GM19193 (cell line): ENCODE measurements at regions not wholly inside any gene's neighbourhood (a gene's known extent, or its start where the extent isn't known, plus 50 kb on each side); places are given as distances from the start of the nearest gene placed in this dataset.

Experiments
- POLR2A ChIP-seq: IDR thresholded peaks from 4 replicates; pipeline ENCODE4 v1.6.1; 2011; ENCODE audit not compliant: insufficient read depth, insufficient read length; ENCODE audit errors: extremely low read depth

DNA sequence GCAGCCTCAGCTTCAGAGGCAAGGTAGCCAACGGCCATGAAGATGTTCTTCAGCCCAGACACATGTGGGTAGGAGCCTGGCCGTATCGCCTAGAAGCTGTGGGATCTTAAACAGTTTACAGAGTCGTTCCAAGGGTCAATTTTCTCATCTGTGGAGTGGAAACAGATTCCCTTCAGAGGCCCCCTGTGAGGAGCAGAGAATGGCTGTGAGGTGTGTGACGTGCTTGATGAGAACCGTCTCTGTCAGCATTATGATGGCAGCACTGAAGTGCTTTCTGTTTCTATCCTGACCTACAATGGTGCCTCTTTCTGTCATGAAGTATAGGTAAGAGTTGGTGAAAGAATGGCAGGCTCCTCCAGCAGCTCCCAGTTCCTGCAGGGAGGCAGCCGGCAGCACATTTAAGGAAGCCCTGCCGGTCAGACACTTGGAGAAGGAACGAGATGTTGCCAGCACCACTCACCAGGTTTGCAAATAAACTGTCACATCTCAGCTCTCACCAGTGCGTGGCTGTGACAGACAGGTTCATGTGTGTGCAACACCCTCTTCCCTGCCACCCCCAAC, 277.3 kb downstream of the FOXO1 start:
- no peak for TF ChIP-seq POLR2A

DNA sequence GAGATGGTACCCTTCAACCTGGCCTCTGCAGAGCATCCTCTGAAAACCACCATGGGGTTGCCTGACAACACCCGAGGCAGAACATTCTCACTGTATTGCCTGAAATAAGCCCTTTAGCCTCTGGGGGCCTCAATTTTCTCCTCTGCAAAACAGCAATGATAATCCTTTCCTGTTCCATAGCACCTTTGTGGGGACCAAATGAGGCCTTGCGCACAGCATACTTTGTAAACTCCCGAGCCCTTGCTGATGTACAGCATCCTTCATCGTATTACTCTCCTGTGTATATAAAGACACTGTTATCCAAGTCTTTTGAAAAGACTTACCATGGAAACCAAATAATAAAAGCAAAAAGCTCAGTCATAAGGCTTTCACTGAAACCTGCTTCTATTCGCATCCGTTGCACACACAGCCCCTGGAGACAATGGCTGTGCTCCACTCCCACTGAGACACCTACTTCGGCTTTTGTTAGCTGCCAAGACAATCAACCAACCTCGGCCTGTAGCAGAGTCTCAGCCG, 276.0 kb downstream of the FOXO1 start:
- TF ChIP-seq POLR2A, result no peak

DNA sequence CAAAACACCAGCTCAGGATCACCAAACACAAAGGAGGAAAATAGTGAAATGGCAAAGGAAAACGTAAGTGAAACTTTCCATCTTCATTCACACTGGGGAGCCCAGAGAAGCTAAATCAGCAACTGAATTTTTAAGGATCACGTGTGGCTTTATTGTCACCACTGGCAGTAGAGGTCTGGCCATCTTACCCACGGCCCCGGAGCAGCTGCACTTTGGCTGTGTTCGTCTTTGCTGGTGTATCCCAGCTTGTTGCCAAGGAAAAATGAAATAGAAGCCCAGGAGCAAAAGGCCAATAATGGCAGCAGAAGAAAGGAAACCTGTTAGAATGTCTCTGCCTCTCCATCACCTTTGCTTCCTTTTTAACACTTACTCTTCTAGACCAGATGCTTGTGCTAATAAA, 274.7 kb downstream of the FOXO1 start:
- TF ChIP-seq POLR2A, result no peak

DNA sequence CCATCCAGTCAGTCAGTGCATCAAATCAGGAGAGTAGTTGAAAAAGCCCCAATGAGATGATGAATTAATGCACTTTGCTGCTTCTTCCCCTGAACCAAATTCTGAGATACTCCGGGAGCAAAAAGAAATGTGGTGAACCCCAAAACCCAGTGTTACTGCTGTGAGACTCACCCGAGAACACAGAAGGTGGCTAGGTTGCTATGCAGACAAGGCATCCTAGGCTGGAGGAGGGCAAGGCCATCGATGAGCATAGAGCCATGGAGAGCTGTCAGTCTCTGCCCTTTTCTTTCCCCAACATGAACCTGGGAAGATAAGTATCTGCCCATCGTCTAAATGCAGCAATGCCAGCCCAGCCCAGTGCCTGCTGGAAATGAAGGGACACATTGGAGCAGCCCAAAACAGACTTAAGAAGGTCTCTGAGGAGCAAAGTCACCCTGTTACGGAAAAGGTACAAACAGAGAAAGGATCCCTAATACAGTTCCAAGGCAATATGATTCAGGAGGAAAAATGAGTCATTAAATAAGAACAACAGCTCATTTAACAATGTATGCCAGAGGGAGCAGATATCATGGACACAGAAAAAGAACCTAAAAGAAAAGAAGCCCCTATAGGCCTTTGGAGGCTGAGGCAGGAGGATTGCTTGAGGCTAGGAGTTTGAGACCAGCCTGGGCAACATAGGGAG, 272.0 kb downstream of the FOXO1 start:
- TF ChIP-seq POLR2A, result no peak

DNA sequence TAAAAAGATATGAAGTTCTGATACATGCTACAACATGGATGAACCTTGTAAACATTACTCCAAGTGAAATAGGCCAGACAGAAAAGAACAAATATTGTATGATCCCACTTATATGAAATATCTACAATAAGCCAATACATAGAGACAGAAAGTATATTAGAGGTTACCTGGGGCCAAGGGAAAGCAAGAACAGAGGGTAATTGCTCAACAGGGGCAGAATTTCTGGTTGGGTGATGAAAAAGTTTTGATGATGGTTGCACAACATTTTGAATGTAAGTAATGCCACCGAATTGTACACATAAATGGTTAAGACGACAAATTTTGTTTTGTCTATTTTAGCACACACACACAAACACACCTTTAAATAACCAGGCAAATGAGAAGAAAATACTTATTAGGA, 268.4 kb downstream of the FOXO1 start:
- no peak for TF ChIP-seq POLR2A

DNA sequence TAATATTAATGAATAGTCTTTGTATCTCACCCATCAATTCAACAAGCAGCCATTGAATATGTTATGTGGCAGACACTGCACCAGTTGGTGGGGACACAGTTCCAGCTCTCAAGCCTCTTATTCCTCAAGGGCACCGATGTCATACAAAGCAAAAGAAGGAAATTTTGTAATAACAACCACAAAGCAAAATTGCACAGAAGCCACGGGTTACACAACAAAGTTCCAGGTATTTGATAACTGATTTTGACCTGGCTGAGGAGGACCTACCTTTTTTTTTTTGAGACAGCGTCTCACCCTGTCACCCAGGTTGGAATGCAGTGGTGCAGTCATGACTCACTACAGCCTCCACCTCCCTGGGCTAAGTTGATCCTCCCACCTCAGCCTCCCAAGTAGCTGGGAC, 266.7 kb downstream of the FOXO1 start:
- no peak for TF ChIP-seq POLR2A

DNA sequence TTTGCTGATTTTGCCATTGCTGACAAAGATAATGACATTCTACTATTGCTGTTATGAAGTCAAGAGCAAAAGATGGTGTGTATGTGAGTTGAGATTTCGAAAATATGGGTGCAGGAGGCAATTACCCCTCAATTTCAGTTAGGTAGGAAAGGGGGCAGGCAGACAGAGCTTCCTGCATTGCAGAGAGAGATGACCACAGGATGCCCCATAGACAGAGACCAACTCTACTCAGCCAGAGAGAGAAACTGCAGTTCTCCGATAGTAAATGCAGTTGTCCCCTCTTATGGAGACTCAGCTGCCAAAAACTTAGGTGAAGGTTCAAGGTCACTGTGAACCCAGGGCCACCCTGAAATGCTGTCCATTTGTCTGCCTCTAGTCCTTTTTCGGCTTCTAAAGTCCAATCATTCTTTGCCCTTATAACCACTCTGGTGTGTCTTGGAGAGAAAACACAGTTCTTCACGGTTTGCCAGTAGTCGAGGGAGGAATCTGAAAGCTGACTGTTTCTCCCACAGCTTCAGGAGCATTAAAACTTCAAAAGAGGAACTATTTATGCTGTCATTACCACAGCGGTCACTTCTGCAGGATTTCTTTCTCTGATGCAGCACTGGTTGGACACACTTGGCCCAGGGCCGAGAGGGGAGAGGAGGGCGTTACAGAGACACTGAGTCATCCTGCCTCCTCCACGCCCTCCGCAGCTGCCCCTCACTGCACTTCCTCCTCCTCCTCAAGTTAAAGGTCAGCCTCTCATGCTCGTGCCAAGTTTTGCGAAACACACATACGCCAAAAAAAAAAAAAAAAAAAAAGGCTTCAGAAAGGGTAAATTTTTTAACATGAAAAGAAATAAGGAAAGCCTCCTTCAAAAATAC, 264.3 kb downstream of the FOXO1 start:
- TF ChIP-seq POLR2A, result no peak

DNA sequence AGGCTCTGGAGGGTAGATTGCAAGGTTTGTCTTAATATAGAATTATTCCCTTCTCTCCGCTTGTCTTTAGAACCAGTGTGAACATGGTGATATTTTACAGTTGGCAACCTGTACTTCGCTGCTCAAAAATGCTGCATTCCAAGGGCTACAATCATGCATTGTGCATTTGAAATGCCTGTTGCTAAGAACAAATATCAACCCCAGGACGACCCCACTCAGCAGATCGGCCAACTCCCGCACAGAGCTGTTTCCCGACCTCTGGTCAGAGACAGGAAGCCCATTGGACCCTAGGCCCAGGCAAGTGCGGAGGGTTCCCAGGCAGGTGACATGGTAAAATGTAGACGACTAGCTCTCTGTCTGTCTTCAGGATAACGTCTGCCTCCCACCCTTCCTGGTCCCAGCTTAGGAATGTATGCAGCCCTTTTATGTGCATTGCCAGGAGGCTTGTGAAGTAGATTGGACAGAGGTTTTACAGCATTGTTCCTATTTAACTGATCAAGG, 263.5 kb downstream of the FOXO1 start:
- no peak for TF ChIP-seq POLR2A

DNA sequence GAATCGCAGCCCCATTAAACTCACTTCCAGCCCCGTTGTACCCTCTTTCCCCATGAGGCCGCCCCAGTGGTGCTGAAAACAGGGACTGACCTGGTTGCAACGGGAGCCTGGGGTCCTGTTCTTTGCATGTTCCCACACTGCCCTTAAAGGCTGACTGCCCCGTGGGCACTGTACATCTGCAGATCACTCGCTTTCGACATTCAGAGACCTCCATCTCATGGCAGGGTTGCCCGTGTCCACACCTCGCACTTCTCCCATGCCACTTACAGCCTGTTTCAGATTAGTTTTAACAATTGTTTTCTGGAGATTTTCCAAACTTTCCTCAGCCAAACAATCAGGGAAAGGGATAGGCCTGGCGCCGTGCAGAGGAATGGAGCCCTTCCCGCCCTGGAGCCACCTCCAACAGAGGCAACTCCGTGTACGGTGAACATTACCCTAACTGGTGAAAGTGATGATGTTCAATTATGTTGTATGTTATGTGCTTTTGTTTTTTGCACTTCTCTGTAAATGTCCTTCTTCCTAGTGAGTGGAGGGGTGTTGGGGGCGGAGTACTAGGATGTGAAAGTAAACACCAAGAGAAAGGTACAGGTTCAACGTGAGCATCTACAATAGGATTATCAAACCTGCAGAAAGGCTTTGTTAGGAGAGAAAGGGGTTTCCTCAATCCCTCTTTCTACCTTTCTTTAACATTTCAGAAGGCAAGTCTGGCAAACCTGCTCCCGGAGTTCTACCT, 262.8 kb downstream of the FOXO1 start:
- TF ChIP-seq POLR2A, result no peak

DNA sequence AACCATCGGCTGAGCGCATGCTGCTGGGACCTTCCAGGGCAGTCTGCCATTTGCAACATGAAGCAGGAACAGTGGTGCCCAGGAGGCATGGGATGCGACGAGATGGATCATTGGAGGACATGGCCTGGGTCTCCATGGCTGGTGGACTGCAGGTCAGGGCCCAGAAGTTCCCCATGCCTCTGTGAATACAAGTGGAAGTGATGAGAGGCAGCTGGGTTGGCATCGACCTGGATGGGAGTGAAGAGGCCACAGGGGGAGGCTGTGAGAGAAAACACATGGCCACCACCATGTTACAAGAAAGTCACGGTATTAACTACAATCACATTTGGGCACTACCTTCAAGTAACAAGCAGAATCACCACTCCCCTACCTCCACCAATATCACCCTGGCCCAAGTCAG, 262.0 kb downstream of the FOXO1 start:
- TF ChIP-seq POLR2A, result no peak

DNA sequence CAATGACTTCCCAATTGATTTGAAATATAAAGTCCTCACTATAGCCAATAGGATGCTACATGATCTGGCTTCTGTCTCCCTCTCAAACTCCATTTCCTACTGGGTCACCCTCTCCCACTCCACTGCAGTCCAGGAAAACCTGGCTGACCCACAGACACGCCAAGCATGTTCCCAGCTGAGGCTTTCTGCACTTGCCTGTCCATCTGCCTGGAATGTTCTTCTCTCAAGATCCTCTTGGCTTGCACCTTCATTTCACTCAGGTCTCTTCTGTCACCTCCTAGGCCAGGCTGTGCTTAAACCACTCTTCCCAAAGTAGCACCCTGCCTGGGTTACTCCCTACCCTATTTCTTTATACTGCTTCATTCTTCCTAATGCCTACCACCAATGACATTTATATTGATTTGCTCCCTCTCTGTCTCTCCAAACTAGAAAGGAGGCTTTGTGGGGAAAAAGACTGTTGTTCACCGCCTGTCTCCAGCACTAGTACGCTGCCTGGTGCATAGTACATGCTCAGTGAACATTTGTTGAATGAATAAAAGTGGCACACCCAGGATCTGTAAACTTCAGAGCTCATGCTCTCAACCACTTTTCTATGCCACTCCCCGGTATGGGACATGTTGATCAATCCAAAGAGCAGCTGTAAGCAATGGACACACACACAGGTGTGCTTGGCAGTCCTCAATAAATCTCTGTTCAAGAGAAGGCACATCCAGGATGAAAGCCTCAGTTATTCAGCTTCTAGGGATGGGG, 261.3 kb downstream of the FOXO1 start:
- TF ChIP-seq POLR2A, result no peak

DNA sequence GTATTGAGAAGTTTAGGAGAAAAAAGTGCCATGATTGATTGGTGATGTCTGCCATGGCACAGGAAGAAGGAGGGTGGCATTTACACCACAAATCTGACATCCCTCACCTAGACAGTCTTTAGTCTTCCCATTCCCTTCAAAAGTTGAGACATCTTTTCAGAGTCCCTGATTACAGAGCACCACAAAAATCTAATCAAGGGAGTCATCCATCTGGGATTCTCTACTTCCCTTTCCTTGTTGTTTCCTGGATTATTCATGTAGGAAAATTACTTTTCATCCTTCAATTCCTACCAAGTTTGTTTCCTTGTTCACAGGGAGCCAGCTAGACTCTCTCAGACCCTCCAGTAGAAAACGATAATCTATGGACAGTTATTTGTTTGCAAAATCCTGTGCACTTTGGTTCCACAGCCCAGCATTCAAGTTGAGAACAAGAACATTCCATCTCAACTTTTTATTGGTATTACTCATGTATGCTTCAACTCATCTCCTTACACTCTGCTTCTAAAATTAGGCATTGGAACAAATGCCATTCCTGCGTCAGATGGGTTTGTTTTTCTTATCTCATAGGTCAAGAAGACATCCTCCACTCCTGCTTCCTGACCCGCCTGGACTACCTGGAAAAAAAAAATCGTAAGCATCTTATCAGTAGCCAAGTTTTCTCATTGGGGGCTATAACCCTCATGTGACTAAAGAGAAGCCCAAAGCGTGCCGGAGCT, 259.9 kb downstream of the FOXO1 start:
- TF ChIP-seq POLR2A, result no peak

DNA sequence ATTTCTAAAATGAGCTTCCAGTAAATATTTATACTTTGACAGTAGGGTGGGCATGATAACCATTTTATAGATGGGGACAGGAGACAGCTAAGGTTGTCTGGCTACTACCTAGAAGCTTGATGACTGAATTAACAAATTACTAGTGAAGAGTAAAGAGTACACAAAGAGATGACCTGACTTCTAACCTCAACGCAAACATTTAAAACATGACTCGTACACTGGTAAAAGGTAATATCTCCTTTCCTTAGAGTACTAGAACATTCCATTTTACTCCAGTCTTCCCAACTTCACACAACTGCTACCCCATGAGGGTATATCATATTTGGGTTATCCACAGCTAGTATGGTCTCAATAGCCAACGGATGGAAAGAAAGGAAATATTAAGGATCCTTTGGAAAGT, 258.9 kb downstream of the FOXO1 start:
- no peak for TF ChIP-seq POLR2A
